SU-DHL-6 (cell line): ENCODE measurements at regions not wholly inside any gene's neighbourhood (a gene's known extent, or its start where the extent isn't known, plus 50 kb on each side); places are given as distances from the start of the nearest gene placed in this dataset.

Experiments
- EZH2phosphoT487 ChIP-seq: fragments of 200-600 bp; sonication (generic), shearing (Covaris generic); conservative IDR thresholded peaks from 2 replicates; pipeline ENCODE4 v1.6.1; 2018; ENCODE audit warnings: mild to moderate bottlenecking, antibody characterized with exemption, low read length, moderate library complexity, mixed read lengths
- TF ChIP-seq, protein P1 (sequence below): fragments of 200-600 bp; sonication (generic); IDR thresholded peaks from one replicate; pipeline ENCODE4 v1.5.1; 2017; ENCODE audit warnings: antibody characterized with exemption, mild to moderate bottlenecking, low read length, moderate library complexity; ENCODE audit not compliant: insufficient read depth, poor library complexity, severe bottlenecking

DNA sequence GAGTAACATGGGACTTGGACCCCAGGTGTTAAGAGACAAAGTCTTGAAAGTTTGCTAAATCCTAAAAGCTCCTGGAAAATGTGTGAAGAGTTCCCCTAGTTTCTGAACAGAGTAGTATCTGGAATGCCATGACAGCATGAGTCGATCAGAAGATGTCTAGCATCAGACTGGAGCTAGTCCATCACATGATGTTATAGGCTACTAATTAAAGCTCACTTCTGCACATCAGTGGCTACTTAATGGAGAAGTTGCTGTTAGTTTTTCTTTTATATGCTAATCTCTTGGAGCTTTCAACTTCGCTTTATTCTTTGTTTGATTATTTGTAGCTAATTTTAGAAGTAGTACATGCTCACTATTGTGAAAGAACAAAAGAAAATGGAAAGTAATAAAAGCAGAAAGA, 471.3 kb upstream of the KLF4 start:
- TF ChIP-seq, protein P1, sequence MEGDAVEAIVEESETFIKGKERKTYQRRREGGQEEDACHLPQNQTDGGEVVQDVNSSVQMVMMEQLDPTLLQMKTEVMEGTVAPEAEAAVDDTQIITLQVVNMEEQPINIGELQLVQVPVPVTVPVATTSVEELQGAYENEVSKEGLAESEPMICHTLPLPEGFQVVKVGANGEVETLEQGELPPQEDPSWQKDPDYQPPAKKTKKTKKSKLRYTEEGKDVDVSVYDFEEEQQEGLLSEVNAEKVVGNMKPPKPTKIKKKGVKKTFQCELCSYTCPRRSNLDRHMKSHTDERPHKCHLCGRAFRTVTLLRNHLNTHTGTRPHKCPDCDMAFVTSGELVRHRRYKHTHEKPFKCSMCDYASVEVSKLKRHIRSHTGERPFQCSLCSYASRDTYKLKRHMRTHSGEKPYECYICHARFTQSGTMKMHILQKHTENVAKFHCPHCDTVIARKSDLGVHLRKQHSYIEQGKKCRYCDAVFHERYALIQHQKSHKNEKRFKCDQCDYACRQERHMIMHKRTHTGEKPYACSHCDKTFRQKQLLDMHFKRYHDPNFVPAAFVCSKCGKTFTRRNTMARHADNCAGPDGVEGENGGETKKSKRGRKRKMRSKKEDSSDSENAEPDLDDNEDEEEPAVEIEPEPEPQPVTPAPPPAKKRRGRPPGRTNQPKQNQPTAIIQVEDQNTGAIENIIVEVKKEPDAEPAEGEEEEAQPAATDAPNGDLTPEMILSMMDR = no peak
- no peak for TF ChIP-seq EZH2phosphoT487
